ENCODE measurements at regions not wholly inside any gene's neighbourhood (a gene's known extent, or its start where the extent isn't known, plus 50 kb on each side); places are given as distances from the start of the nearest gene placed in this dataset.

GRCh38 chr14:26023967-26024366 is 573.9 kb downstream of the NOVA1 start:
- Histone ChIP-seq H3K27me3 (ENCODE audit: control insufficient read depth, insufficient read depth, low read length) (no peaks in the 10 kb centered on the region), H3K4me2 (ENCODE audit: low read length) (no peak overlapping the region), H3K79me2 (no peaks in the 10 kb centered on the region), H3K9me3 (ENCODE audit: control insufficient read depth, low read length) (no peaks in the 10 kb centered on the region), H3K4me1 (no peaks in the 10 kb centered on the region), H2AFZ (no peak overlapping the region), H3K4me3 (ENCODE audit: low read depth, low read length) (no peak overlapping the region), H3K9ac (no peak overlapping the region), H3K27ac (no peak overlapping the region), H3K36me3 (ENCODE audit: control insufficient read depth, insufficient read depth, low read length) (no peaks in the 10 kb centered on the region)
- no peak for TF ChIP-seq CTCF (IDR thresholded peaks at IDR 0.05)

- no peaks in the 10 kb centered on the region for H3K79me2 ChIP-seq
- no peak for TF ChIP-seq CTCF (IDR thresholded peaks at IDR 0.05)
- H3K9me3 ChIP-seq (ENCODE audit: control insufficient read depth, low read length) = no peaks in the 10 kb centered on the region
- no peak overlapping the region for H3K4me2 ChIP-seq (ENCODE audit: low read length)
- H3K9ac ChIP-seq = no peak overlapping the region
- H2AFZ ChIP-seq = no peak overlapping the region
- H3K27me3 ChIP-seq (ENCODE audit: control insufficient read depth, insufficient read depth, low read length) = no peaks in the 10 kb centered on the region
- no peak overlapping the region for H3K27ac ChIP-seq
- no peaks in the 10 kb centered on the region for H3K36me3 ChIP-seq (ENCODE audit: control insufficient read depth, insufficient read depth, low read length)
- H3K4me3 ChIP-seq (ENCODE audit: low read depth, low read length) = no peak overlapping the region
- no peaks in the 10 kb centered on the region for H3K4me1 ChIP-seq
Observed at GRCh38 chr14:26021759-26022158, 576.1 kb downstream of the NOVA1 start.

- Histone ChIP-seq H3K4me1 (no peaks in the 10 kb centered on the region), H3K27ac (no peak overlapping the region), H2AFZ (no peak overlapping the region), H3K79me2 (no peaks in the 10 kb centered on the region), H3K4me2 (ENCODE audit: low read length) (no peak overlapping the region), H3K4me3 (ENCODE audit: low read depth, low read length) (no peak overlapping the region), H3K9me3 (ENCODE audit: control insufficient read depth, low read length) (no peaks in the 10 kb centered on the region), H3K36me3 (ENCODE audit: control insufficient read depth, insufficient read depth, low read length) (no peaks in the 10 kb centered on the region), H3K27me3 (ENCODE audit: control insufficient read depth, insufficient read depth, low read length) (no peaks in the 10 kb centered on the region), H3K9ac (no peak overlapping the region)
- TF ChIP-seq CTCF (IDR thresholded peaks at IDR 0.05) = no peak
Observed at GRCh38 chr14:26017270-26017669, 580.6 kb downstream of the NOVA1 start.

GRCh38 chr14:26008290-26008689 is 589.5 kb downstream of the NOVA1 start:
- TF ChIP-seq CTCF (IDR thresholded peaks at IDR 0.05) = no peak
- H3K9ac ChIP-seq = no peak overlapping the region
- no peaks in the 10 kb centered on the region for H3K36me3 ChIP-seq (ENCODE audit: control insufficient read depth, insufficient read depth, low read length)
- H3K79me2 ChIP-seq = no peaks in the 10 kb centered on the region
- H3K27ac ChIP-seq = no peak overlapping the region
- no peak overlapping the region for H3K4me2 ChIP-seq (ENCODE audit: low read length)
- H3K4me1 ChIP-seq = no peaks in the 10 kb centered on the region
- no peaks in the 10 kb centered on the region for H3K9me3 ChIP-seq (ENCODE audit: control insufficient read depth, low read length)
- no peak overlapping the region for H2AFZ ChIP-seq
- H3K4me3 ChIP-seq (ENCODE audit: low read depth, low read length) = no peak overlapping the region
- H3K27me3 ChIP-seq (ENCODE audit: control insufficient read depth, insufficient read depth, low read length) = no peaks in the 10 kb centered on the region

- Histone ChIP-seq H3K27me3 (ENCODE audit: control insufficient read depth, insufficient read depth, low read length) (no peaks in the 10 kb centered on the region), H3K4me1 (no peaks in the 10 kb centered on the region), H2AFZ (no peak overlapping the region), H3K9ac (no peak overlapping the region), H3K27ac (no peak overlapping the region), H3K9me3 (ENCODE audit: control insufficient read depth, low read length) (no peaks in the 10 kb centered on the region), H3K4me3 (ENCODE audit: low read depth, low read length) (no peak overlapping the region), H3K79me2 (no peaks in the 10 kb centered on the region), H3K36me3 (ENCODE audit: control insufficient read depth, insufficient read depth, low read length) (no peaks in the 10 kb centered on the region), H3K4me2 (ENCODE audit: low read length) (no peak overlapping the region)
- TF ChIP-seq CTCF (IDR thresholded peaks at IDR 0.05) = no peak
Observed at GRCh38 chr14:26004342-26004741, 593.5 kb downstream of the NOVA1 start.
